Erythroblast (primary cell): ENCODE measurements at regions not wholly inside any gene's neighbourhood (a gene's known extent, or its start where the extent isn't known, plus 50 kb on each side); places are given as distances from the start of the nearest gene placed in this dataset.
"Not testable (repeated sequence)": the region's sequence is repeated elsewhere in the genome, so short reads cannot be mapped to it uniquely, and the experiment has no call there.

Experiments
- DNase-seq, 2 experiments: peaks; one replicate each; lab custom pipeline; 2025; lab: John Stamatoyannopoulos, UW
- GATA1 ChIP-seq: IDR thresholded peaks from 2 replicates; pipeline ENCODE4 v1.6.1; 2011; ENCODE audit warnings: low read depth, mild to moderate bottlenecking, control low read depth, low read length, moderate library complexity
- POLR2A ChIP-seq: IDR thresholded peaks from 2 replicates; pipeline ENCODE4 v1.6.1; 2011; ENCODE audit warnings: mild to moderate bottlenecking, low read length

DNA sequence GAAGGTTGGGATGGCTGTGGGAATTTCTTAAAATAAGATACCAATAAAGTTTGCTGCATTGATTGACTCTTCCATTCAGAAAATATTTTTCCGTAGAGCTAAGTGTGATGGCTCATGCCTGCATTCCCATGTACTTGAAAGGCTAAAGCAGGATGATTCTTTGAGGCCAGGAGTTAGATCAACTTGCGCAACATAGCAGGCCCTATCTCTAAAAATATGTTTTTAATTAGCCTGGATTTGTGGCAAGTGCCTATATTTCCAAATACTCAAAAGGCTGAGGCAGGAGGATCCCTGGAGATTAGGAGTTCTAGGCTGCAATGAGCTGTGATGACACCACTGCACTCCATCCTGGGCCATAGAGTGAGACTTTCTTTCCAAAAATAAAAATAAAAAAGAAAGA, 431.2 kb upstream of the PTCHD4 start:
- DNase-seq, result no peak

GRCh38 chr6:48541649-48542048, 430.7 kb upstream of the PTCHD4 start:
- TF ChIP-seq GATA1 (no peak), POLR2A (no peak)
- DNase-seq, result no peak

More for the DNA sequence above, 431.2 kb upstream of the PTCHD4 start:
- TF ChIP-seq GATA1 (no peak), POLR2A (no peak)

GRCh38 chr6:48535582-48536009, 424.6 kb upstream of the PTCHD4 start:
- TF ChIP-seq GATA1, result no peak
- no peak for DNase-seq

- DNase-seq, result not testable (repeated sequence)
These were observed 420.0 kb upstream of the PTCHD4 start for GRCh38 chr6:48530978-48531377.

DNA sequence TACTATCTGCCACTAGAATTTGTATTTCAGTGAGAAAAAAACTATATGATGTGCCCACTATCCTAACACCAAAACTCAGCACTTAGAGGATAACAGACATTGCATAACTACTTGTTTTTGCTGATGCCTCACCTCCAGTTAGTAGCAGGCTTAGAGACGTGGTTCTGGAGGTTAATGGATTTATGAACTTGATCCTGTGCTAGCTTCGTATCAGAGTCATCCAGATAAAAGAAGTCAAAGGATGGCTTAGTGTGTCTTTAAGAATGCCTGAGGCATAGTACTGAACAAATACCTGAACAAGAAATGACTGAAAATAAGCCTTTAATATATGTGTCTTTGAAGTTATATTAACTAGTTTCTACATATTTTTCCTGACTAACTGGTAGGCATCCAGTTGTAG, 414.9 kb upstream of the PTCHD4 start:
- no peak for DNase-seq
- TF ChIP-seq GATA1 (no peak), POLR2A (no peak)

GRCh38 chr6:48520951-48521350, 410.0 kb upstream of the PTCHD4 start:
- no peak for TF ChIP-seq GATA1
- TF ChIP-seq POLR2A, result no peak
- no peak for DNase-seq

- no peak for DNase-seq
- TF ChIP-seq GATA1 (no peak), POLR2A (no peak)
These were observed 401.4 kb upstream of the PTCHD4 start for GRCh38 chr6:48512390-48512789.

- no peak for TF ChIP-seq POLR2A
- TF ChIP-seq GATA1, result no peak
- no peak for DNase-seq
These were observed 400.4 kb upstream of the PTCHD4 start for GRCh38 chr6:48511378-48511777.

GRCh38 chr6:48505621-48506020, 394.6 kb upstream of the PTCHD4 start:
- no peak for TF ChIP-seq GATA1
- no peak for TF ChIP-seq POLR2A
- no peak for DNase-seq

- not testable (repeated sequence) for DNase-seq
These were observed 382.4 kb upstream of the PTCHD4 start for GRCh38 chr6:48493432-48493831.

- DNase-seq, result no peak
- TF ChIP-seq GATA1 (no peak), POLR2A (no peak)
These were observed 379.7 kb upstream of the PTCHD4 start for GRCh38 chr6:48490658-48491057.

DNA sequence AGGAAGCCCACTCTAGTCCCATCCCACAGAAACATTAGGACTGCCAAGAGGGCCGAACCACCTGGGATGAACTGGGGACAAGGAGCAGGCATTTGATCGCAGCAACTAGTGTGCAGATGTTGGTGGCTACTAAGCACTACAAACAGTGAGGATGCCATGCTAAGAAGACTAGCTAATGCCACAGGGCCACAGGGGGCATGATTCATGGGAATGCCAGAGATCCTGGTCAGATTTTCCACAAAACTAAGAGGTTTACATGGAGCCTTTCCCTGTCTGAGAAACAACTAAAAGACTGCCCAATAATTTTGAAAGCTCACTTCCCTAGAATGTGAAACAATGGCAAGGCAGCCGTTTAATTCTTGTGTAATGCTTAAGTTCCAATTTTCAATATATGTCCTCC, 375.9 kb upstream of the PTCHD4 start:
- TF ChIP-seq GATA1 (no peak), POLR2A (no peak)

GRCh38 chr6:48486373-48486772, 375.4 kb upstream of the PTCHD4 start:
- TF ChIP-seq POLR2A (no peak), GATA1 (no peak)
- no peak for DNase-seq

More for the DNA sequence above, 375.9 kb upstream of the PTCHD4 start:
- DNase-seq, result no peak

DNA sequence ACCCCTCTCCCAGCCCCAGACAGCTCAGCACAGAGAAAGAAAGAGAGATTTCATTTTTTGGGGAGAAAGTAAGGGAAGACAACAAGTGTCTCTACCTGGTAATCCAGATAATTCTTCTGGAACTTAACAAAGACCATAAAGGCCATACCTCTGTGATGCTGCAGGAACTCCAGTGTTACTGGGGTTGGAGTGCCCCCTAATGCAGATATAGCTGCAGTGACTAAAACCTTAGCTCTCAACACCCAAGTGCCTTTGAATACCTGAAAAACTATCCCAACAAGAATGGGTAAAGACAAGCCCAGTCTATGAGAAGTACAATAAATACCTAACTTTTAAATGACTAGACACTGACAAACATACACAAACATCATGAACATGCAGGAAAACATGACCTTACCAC, 365.3 kb upstream of the PTCHD4 start:
- TF ChIP-seq POLR2A, result no peak
- no peak for TF ChIP-seq GATA1
- peak in 1 of 2 experiments; percentile 0 for DNase-seq

GRCh38 chr6:48475275-48475674, 364.3 kb upstream of the PTCHD4 start:
- no peak for DNase-seq
- TF ChIP-seq POLR2A (no peak), GATA1 (no peak)

GRCh38 chr6:48474830-48475229, 363.8 kb upstream of the PTCHD4 start:
- no peak for DNase-seq

More at GRCh38 chr6:48474830-48475229, 363.8 kb upstream of the PTCHD4 start:
- TF ChIP-seq GATA1 (no peak), POLR2A (no peak)
